Breast epithelium (tissue), 4 donors: ENCODE measurements at regions not wholly inside any gene's neighbourhood (a gene's known extent, or its start where the extent isn't known, plus 50 kb on each side); places are given as distances from the start of the nearest gene placed in this dataset.
"Not testable (repeated sequence)": the region's sequence is repeated elsewhere in the genome, so short reads cannot be mapped to it uniquely, and the experiment has no call there.

ENCODE experiments used
- DNase-seq, 2 donors: peaks; one replicate each; pipeline ENCODE4 v3.0.0-alpha.2; 2019; ENCODE audit warnings: low spot score in 2 of 2
- H3K27ac ChIP-seq, 2 donors: fragments of 200-600 bp; sonication (generic) in 1 of 2; one replicate each; pipeline ENCODE4 v1.5.1; 2016 to 2019; ENCODE audit warnings: mild to moderate bottlenecking in 1 of 2
- H3K27me3 ChIP-seq, 2 donors: fragments of 200-600 bp; sonication (generic) in 1 of 2; one replicate each; pipeline versions ENCODE4 v1.5.1 to v1.6.0; 2017 to 2019; ENCODE audit warnings: control low read depth in 1 of 2, mild to moderate bottlenecking in 1 of 2
- H3K36me3 ChIP-seq: fragments of 200-600 bp; one replicate; pipeline ENCODE4 v1.5.1; 2019
- H3K4me1 ChIP-seq, 2 donors: fragments of 200-600 bp; sonication (generic); one replicate each; pipeline ENCODE4 v1.5.1; 2016 to 2019; ENCODE audit warnings: control low read depth in 1 of 2
- H3K4me3 ChIP-seq, 3 donors: fragments of 200-600 bp; sonication (generic); 1 replicate in 2 of 3; 2 replicates in 1 of 3; pipeline ENCODE4 v1.5.1; 2016 to 2019; ENCODE audit warnings: mild to moderate bottlenecking in 3 of 3, moderate library complexity in 2 of 3
- H3K9me3 ChIP-seq, 2 donors: fragments of 200-600 bp; sonication (generic) in 1 of 2; one replicate each; pipeline ENCODE4 v1.5.1; 2016 to 2019; ENCODE audit warnings: control low read depth in 1 of 2
- POLR2A ChIP-seq: fragments of 450-650 bp; IDR thresholded peaks from one replicate; pipeline ENCODE4 v1.6.1; 2016; ENCODE audit warnings: antibody characterized with exemption, mild to moderate bottlenecking, moderate library complexity
- POLR2AphosphoS5 ChIP-seq, 3 donors: sonication (generic); formaldehyde crosslinking; IDR thresholded peaks; one replicate each; pipeline ENCODE4 v1.6.1; 2017; ENCODE audit warnings: antibody characterized with exemption in 3 of 3
- intact Hi-C: fragments of 100-400 bp; cut with DNase I; formaldehyde crosslinking; loops from one replicate; pipeline ENCODE4 v1.15.1; 2023; ENCODE audit warnings: low total_unique reads
- TF ChIP-seq, protein P1 (sequence below), 3 donors: fragments of 450-650 bp; IDR thresholded peaks; one replicate each; pipeline ENCODE4 v1.5.1; 2016 to 2017; ENCODE audit warnings: antibody characterized with exemption in 3 of 3, mild to moderate bottlenecking in 3 of 3, moderate library complexity in 3 of 3

DNA sequence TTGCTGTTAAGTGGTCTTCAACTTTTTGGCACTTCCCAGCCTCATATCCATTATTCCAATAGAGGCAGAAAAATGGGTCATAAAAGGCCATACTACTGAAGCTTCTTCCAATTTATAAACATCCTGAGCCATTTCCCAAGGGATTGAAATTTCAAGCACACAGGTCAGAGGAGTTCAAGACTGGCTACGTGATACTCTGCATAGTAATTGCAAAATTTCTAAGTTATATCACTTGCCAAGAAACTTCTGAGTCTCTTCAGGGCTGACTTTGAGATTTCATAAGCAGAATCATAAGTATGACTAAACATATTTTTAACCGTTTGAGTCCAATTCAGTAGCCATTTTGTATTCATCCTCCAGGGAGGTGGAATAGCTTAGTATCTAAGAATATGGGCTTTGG lies 75.6 kb upstream of the RXFP1 start:
- no peaks in the 10 kb centered on the region for H3K36me3 ChIP-seq
- no peaks in the 10 kb centered on the region for H3K27me3 ChIP-seq
- intact Hi-C loops = no loop called here
- H3K9me3 ChIP-seq = no peaks in the 10 kb centered on the region
- DNase-seq = no peak
- no peaks in the 10 kb centered on the region for H3K4me1 ChIP-seq
- TF ChIP-seq, protein P1, sequence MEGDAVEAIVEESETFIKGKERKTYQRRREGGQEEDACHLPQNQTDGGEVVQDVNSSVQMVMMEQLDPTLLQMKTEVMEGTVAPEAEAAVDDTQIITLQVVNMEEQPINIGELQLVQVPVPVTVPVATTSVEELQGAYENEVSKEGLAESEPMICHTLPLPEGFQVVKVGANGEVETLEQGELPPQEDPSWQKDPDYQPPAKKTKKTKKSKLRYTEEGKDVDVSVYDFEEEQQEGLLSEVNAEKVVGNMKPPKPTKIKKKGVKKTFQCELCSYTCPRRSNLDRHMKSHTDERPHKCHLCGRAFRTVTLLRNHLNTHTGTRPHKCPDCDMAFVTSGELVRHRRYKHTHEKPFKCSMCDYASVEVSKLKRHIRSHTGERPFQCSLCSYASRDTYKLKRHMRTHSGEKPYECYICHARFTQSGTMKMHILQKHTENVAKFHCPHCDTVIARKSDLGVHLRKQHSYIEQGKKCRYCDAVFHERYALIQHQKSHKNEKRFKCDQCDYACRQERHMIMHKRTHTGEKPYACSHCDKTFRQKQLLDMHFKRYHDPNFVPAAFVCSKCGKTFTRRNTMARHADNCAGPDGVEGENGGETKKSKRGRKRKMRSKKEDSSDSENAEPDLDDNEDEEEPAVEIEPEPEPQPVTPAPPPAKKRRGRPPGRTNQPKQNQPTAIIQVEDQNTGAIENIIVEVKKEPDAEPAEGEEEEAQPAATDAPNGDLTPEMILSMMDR (IDR thresholded peaks at IDR 0.05) = no peak
- TF ChIP-seq POLR2AphosphoS5 (IDR thresholded peaks at IDR 0.05) (no peak), POLR2A (no peak)
- H3K27ac ChIP-seq = no peak overlapping the region
- no peak overlapping the region for H3K4me3 ChIP-seq

DNA sequence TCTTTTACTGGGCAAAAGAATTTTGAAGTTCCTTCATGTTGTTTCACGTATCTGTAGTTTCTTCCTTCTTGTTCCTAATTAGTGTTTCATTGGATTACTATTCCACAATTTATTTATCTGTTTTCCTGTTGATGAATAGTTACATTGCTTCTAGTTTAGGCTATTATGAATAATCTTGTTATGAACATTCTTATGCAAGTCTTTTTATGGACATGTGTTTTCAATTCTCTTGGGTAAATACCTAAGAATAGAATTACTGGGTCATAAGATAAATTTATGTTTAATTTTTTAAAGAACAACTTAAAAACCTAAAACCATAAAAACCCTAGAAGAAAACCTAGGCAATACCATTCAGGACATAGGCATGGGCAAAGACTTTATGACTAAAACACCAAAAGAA lies 70.9 kb upstream of the RXFP1 start:
- no peak for DNase-seq
- Histone ChIP-seq H3K27ac (no peak overlapping the region), H3K4me1 (no peaks in the 10 kb centered on the region), H3K36me3 (no peaks in the 10 kb centered on the region), H3K9me3 (no peaks in the 10 kb centered on the region), H3K4me3 (no peak overlapping the region), H3K27me3 (no peaks in the 10 kb centered on the region)
- TF ChIP-seq POLR2AphosphoS5 (IDR thresholded peaks at IDR 0.05) (no peak), POLR2A (no peak)
- TF ChIP-seq, protein P1 (IDR thresholded peaks at IDR 0.05) = no peak
- intact Hi-C loops = no loop called here

DNA sequence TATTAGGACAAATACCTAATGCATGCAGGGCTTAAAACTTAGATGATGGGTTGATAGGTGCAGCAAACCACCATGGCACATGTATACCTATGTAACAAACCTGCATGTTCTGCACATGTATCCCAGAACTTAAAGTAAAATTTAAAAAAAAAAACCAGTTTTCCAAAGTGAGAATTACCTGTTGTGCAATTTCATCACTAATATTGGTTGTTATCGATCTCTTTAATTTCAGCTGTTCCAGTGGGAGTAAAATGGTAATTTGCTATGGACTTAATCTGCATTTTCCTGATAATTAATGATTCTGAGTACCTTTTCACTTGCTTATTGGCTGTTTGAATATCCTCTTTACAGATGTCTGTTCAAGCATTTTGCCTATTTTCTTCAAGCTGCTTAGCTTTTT lies 69.6 kb upstream of the RXFP1 start:
- H3K27me3 ChIP-seq, H3K27ac ChIP-seq, intact Hi-C loops, DNase-seq, H3K4me3 ChIP-seq, H3K36me3 ChIP-seq, H3K4me1 ChIP-seq, H3K9me3 ChIP-seq: not testable (repeated sequence)

DNA sequence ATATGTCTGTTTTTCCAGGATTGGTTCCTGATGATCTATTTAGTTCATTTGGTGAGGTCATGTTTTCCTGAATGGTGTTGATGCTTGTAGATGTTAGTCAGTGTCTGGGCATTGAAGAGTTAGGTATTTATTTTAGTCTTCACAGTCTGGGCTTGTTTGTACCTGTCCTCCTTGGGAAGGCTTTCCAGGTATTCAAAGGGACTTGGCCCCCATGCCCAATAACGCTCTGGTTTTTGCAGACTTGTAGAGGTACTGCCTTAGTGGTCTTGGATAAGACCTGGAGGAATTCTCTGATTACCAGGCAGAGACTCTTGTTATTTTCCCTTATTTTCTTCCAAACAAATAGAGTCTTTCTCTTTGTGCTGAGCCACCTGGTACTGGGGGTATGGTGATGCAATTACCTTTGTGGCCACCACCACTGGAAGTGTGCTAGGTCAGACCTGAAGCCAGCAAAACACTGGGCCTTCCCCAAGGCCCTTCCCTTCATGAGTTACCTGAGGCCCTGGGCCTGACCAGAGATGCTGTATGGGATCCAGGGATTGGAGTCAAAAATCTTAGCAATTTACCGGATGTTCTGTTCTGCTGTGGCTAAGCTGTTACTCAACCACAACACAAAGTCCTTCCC lies 63.3 kb upstream of the RXFP1 start:
- H3K36me3 ChIP-seq = no peaks in the 10 kb centered on the region
- H3K27me3 ChIP-seq = no peaks in the 10 kb centered on the region
- no peak for DNase-seq
- TF ChIP-seq POLR2A (no peak), POLR2AphosphoS5 (IDR thresholded peaks at IDR 0.05) (no peak)
- TF ChIP-seq, protein P1 (IDR thresholded peaks at IDR 0.05) = no peak
- no peak overlapping the region for H3K4me3 ChIP-seq
- H3K27ac ChIP-seq = no peak overlapping the region
- intact Hi-C loops = no loop called here
- H3K9me3 ChIP-seq = no peaks in the 10 kb centered on the region
- H3K4me1 ChIP-seq = no peaks in the 10 kb centered on the region

DNA sequence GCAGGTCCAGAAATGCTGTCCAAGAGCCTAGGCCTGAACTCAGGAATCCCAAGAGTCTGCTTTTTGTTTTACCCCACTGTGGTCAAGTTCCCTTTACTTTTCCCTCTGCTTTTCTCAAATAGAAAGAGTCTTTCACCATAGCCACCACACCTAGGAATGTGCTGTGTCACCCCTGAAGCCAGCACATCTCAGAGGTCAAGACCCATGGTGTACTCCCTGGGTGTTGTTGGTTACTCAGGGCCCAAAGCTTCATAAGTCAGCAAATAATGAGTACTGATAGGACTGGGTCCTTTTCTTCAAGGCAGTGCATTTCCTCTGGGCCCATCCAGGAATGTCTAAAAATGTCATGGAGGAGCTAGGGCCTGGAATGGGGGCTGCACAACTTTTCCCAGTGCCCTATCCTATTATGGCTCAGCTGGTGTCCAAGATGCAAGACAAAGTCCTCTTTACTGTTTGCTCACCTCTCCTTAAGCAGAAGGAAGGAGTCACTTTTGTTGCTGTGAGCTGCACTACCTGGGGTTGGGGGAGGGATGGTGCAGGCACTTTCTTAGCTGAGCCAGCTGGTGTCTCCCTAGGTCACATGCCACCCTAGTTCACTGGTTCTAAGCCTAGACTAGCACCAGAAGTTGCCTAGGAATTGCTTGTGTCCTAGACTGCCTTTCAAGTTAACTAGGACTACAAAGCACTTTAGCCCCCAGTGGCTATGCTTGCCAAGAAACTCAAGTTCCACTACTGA lies 62.4 kb upstream of the RXFP1 start:
- TF ChIP-seq POLR2AphosphoS5 (IDR thresholded peaks at IDR 0.05) (no peak), POLR2A (no peak)
- TF ChIP-seq, protein P1 (IDR thresholded peaks at IDR 0.05) = no peak
- no peak for DNase-seq
- Histone ChIP-seq H3K4me3 (no peak overlapping the region), H3K36me3 (no peaks in the 10 kb centered on the region), H3K4me1 (no peaks in the 10 kb centered on the region), H3K9me3 (no peaks in the 10 kb centered on the region), H3K27me3 (no peaks in the 10 kb centered on the region), H3K27ac (no peak overlapping the region)
- intact Hi-C loops = no loop called here
